GM12873 (cell line): ENCODE measurements at regions not wholly inside any gene's neighbourhood (a gene's known extent, or its start where the extent isn't known, plus 50 kb on each side); places are given as distances from the start of the nearest gene placed in this dataset.

Experiments used
- TF ChIP-seq, protein P1 (sequence below): IDR thresholded peaks from 2 replicates; pipeline ENCODE4 v1.5.1; 2012; ENCODE audit warnings: low read depth, mild to moderate bottlenecking, moderate library complexity, low read length, control low read depth; ENCODE audit not compliant: insufficient read depth; ENCODE audit errors: missing control alignments

DNA sequence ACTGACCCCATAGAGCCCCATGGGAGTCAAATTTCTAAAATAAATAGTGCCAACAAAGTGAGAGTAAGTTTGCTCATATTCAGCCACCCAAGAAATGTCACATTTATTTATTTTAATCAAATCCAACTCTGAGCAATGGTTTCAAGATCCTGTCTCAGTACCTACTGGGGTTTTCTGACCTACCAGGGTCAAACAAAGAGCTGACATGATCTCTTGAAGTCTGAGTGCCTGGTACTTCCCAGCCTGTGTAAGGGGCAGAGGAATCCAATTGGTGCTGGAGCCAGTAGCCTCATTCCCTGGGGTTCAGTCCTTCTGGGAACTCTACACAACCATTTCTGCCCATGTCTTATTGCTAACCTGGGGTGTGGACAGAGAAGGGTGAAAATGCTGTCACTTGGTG lies 104.6 kb upstream of the SERP2 start:
- TF ChIP-seq, protein P1, sequence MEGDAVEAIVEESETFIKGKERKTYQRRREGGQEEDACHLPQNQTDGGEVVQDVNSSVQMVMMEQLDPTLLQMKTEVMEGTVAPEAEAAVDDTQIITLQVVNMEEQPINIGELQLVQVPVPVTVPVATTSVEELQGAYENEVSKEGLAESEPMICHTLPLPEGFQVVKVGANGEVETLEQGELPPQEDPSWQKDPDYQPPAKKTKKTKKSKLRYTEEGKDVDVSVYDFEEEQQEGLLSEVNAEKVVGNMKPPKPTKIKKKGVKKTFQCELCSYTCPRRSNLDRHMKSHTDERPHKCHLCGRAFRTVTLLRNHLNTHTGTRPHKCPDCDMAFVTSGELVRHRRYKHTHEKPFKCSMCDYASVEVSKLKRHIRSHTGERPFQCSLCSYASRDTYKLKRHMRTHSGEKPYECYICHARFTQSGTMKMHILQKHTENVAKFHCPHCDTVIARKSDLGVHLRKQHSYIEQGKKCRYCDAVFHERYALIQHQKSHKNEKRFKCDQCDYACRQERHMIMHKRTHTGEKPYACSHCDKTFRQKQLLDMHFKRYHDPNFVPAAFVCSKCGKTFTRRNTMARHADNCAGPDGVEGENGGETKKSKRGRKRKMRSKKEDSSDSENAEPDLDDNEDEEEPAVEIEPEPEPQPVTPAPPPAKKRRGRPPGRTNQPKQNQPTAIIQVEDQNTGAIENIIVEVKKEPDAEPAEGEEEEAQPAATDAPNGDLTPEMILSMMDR, result no peak

GRCh38 chr13:44270150-44270549 lies 103.5 kb upstream of the SERP2 start:
- TF ChIP-seq, protein P1, result no peak

DNA sequence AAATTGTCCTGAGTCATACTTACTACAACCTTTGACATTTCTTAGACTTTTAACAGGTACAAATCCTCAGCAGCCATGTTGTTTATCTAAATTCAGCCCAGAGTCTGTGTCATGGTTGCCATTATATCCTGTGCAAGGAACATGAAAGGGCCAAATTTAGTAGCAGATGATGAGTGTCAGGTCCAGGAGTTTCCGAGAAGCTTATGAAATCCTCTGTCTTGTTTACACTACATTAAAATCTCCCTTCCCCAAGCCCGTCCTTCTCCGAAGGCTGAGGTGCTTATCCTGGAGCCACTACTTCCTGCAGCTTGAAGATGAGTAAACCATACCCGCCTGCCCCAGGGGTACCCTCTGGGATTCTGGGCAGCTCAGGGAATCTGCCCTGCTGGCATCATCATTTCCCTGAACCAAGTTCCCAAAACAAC lies 102.6 kb upstream of the SERP2 start:
- TF ChIP-seq, protein P1, result no peak

DNA sequence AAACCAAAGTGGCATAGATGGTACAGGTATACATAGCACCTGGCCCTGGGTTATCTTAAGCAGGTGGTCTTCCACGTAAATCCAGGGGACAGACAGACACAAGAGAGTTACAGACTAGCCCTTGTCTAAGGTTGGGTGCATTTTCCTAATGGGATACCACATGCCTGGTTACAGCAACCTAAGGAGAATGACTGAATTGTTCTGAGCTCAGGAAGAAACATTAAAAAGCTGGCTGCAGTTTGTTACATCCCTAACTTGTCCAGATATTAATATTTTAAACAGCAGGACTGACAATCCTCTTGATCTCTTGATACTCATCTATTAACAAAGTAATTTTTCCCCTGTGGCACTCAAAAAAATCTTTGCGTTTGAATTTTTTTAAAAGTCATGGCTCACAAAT lies 102.2 kb upstream of the SERP2 start:
- TF ChIP-seq, protein P1, result no peak

GRCh38 chr13:44271915-44272341 lies 101.7 kb upstream of the SERP2 start:
- TF ChIP-seq, protein P1, result no peak

DNA sequence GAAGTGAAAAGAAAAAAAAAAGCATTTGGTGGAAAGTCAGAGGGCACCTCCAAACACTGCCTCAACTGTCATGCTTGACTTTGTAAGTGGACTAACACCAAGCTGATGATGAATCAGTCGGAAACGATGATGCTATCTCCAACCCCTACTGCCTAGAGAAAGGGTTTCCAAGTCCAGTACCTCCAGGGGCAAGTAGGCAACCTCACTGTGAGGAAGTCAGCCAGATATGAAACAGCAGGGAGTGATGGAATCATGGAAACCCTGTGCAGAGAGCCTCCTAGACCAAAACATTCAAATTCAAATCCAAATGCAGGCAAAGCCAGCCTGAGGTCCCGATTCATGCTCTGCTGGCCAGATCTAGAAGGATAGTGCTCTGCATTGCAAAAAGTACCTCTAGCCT lies 100.9 kb upstream of the SERP2 start:
- TF ChIP-seq, protein P1, result no peak

DNA sequence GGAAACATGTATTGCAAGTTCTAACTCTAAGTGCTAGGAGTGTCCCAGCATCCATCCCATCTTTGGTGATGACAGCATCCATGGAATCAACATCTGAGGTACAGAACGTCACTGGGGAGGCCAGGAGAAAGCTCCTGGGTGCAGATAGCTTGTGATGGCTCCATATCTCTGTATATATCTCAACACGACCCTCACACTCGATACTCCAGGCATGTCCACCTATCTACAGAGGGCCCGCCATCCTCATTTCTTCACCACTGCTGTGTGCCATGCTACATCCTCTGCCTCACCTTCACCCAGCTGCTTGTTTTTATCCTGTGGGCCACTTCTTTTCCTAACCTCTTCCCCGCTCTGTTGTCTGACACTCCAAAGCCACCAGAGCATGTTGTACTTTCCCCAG lies 100.4 kb upstream of the SERP2 start:
- TF ChIP-seq, protein P1, result no peak
